Retina (tissue), 1 donor: ENCODE measurements at regions not wholly inside any gene's neighbourhood (a gene's known extent, or its start where the extent isn't known, plus 50 kb on each side); places are given as distances from the start of the nearest gene placed in this dataset.

Experiments used
- DNase-seq: peaks from one replicate; pipeline ENCODE4 v3.0.0-alpha.2; 2016

GRCh38 chr18:46350598-46351159, 246.5 kb downstream of the HAUS1 start:
- no peak for DNase-seq

GRCh38 chr18:46352520-46353250, 248.5 kb downstream of the HAUS1 start:
- DNase-seq = no peak

DNA sequence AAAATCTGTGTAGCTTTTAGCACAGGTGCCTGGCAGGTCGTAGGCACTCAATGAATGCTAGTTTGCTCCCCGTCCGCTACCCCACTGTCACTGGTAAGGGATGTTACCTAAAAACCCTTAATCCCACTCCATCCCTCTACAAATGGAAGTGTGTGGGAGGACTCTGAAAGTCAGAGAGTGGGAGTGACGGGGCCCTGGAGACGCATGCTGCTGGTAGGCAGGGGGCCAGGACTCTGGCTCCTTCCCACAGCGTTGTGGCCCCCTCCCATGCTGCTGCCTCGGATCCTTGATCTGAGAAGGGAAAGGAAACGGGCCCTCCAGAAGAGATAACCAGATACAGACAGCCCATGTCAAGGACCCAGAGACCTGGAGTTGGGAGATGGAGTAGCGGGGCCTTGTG, 249.3 kb downstream of the HAUS1 start:
- no peak for DNase-seq

DNA sequence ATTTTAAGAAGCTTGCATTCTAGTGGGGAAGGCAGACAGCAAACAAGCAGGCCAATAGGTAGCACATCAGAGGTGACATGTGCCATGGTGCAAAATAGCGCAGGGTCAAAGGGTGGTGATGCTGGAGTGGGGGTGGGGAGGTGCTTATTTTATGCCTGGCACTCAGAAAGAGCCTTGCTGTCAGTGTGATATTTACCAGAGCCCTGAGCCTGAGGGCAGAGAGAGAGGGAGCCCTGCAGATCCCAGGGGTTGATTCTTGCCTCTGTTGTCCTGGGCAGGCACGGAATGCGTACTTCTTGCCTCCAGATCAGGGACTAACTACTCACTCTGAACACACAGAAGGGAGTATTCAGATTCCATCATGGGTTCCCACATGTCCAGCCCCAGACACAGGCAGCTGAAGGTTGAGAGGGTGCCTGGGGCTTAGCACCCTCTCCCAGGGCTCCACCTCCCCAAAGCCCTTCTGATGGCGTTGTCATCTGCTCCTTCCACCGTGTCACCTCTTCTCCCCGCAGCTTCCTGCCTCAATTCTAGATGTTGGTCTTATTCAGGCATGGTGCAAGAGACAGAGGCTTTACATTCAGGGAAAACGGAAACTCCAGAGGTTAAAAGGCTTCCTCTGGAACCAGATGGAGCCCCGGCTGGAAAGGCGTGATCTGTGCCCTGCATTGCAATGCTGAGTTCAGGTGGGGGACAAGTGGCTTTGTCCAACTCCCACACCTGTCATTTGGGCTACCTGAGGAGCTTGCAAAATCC, 252.3 kb downstream of the HAUS1 start:
- no peak for DNase-seq

GRCh38 chr18:46360102-46360699, 256.0 kb downstream of the HAUS1 start:
- DNase-seq = no peak

- no peak for DNase-seq
Observed at GRCh38 chr18:46360866-46361265, 256.7 kb downstream of the HAUS1 start.

GRCh38 chr18:46362533-46362932, 258.3 kb downstream of the HAUS1 start:
- no peak for DNase-seq

- no peak for DNase-seq
Observed at GRCh38 chr18:46364048-46364447, 259.9 kb downstream of the HAUS1 start.

DNA sequence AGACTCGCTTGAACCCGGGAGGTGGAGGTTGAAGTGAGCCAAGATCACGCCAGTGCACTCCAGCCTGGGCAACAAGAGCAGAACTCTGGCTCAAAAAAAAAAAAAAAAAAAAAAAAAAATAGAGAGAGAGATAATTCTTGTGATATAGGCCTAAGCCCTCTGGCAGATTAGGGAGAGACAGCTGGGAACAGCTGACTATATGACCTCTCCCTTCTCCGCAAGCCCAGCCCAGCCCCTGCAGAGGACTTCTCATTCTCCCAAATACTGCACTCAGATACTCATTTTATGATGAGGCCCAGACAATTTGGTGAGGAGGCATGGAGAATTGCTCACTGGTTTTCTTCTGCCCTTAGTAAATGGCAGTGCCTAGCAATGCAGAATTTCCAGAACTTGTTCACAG, 262.0 kb downstream of the HAUS1 start:
- DNase-seq = no peak

GRCh38 chr18:46366751-46367376, 262.7 kb downstream of the HAUS1 start:
- DNase-seq = no peak

DNA sequence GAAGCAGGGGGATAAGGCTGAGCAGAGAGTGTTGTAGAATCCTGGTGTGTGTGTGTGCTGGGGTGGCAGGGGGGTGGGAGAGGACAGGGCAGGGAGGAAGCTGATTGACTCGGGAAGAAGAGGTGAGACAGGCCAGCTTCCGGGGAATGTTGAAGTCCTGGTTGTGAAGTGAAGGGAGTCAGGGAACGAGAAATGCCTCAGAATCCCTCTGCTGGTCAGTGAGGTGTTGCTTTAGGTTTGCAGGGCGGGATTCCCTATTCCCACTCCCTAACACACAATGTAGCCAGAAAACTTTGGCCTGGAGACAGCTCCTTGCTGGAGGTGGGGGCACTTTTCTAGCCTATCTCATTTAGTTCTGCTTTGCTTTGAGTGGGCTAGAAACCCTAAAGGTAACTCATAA, 265.1 kb downstream of the HAUS1 start:
- no peak for DNase-seq

GRCh38 chr18:46370898-46371297, 266.7 kb downstream of the HAUS1 start:
- no peak for DNase-seq

DNA sequence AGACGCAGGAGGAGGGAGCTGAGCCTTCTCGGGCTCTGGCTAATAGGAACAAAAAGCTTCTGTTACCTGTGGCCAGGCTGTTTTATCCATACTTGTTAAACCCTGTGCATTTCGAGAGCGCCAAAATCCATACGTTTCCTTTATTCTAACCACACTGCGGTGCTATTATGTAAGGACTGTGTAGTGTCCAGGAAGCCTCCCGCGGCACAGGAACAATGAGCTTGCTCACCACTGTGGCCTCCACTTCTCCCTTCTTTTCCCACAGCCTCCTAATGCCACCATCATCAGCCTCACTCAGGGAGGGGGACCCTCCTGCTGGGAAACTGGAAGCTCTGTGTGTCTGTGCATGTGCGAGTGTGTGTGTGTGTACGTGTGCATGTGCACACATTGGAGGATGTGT, 268.5 kb downstream of the HAUS1 start:
- DNase-seq = no peak

DNA sequence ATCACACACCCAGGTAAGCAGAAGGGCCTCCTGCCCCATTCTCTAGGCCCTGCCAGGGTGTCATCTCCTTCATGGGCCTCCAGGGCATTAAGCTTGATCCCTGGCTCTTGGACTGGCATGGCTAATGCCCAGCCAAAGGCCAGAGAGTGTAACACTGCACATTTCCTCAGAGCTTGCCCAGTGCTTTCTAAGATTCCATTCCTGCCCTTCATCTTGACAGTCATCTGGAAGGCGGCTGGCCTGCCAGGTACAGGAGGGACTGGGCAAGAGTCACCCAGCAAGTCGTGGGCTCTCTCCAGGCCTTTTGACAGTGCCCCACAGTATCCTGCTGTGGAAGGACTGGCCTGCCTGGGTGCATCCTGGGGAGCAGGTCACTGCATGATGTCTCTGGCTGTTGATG, 268.9 kb downstream of the HAUS1 start:
- no peak for DNase-seq

DNA sequence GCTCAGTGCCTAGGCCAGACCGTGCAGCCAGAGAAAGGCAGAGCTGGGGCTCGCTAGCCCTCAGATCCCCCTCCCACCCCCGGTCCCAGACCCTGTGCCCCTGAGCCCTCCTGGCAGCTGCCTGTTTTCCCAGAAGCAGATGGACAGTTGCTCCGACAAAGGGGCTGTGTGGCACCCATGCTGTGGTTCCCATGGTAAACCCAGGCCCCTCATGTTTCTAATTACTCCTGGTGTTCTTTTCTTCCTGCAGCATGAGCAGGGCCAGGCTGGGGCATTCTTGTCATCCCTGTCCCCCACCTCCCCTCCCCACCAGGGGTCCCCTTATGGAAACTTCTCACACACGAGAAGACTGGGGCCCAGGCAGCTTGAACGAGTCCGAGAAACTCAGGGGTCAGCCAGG, 269.6 kb downstream of the HAUS1 start:
- DNase-seq = peak; percentile 78

DNA sequence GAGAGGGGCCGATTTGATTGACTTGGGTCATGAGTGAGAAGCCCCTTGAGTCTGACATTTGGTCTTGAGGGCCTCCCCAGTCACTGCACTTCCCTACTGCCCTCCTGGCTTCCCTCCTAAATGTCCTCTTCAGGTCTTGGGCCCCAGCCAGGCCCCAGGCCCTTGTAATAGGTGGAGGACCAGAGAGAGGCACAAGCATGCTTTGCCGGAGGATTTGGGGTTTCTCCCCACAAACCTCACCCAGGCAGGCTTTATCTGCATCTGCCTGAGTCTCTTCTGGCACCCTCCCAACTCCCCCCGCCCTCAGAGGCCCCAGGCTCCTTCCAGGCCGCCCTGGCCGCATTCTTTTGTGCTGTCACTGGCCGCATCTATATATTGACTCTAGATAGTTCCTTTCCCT, 270.7 kb downstream of the HAUS1 start:
- DNase-seq = peak; percentile 48

DNA sequence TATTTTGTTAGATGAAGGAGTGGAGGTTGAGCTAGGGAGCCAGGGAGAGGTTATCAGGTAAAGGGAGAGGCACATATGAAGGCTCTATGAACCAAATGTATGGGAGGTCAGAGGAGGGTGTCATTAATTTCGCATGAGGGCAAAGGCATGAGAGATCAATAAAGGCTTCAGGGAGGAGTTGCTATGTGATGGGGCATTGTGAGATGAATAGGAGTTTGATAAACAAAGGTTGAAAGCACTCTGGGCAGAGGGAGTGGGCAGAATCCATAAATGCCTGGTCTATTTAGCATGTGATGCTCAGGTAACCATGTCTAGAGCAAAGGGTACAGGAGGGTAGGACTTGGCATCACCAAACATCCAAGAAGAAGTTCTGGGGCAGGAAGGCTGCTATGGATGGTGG, 273.4 kb downstream of the HAUS1 start:
- no peak for DNase-seq

- DNase-seq = no peak
Observed at GRCh38 chr18:46378126-46378863, 274.1 kb downstream of the HAUS1 start.

- DNase-seq = no peak
Observed at GRCh38 chr18:46378864-46379207, 274.7 kb downstream of the HAUS1 start.

GRCh38 chr18:46379323-46379950, 275.3 kb downstream of the HAUS1 start:
- no peak for DNase-seq

DNA sequence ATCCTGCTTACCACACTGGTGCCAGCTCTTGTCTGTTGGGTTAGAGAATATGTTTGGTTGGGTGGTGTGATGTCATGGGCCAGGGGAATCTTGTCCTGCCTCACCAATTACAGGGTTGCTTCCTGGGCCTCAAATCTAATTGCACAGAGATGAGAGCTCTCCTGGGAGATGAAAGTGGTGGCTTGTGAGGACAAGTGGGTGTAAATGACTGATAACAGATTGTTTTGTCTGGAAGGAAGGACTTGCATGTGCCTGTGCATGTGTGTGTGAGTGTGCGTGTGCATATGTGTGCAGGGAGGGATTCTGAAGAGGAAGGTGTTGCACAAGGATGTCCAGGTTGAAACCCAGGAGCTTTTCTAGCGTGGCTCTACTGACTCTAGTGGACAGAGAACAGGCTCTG, 271.9 kb downstream of the LOXHD1 start:
- no peak for DNase-seq

- DNase-seq = peak; percentile 32
Observed at GRCh38 chr18:46386788-46387187, 270.2 kb downstream of the LOXHD1 start.
